HTR-8/SVneo (cell line): ENCODE measurements at regions not wholly inside any gene's neighbourhood (a gene's known extent, or its start where the extent isn't known, plus 50 kb on each side); places are given as distances from the start of the nearest gene placed in this dataset.
"Not testable (repeated sequence)": the region's sequence is repeated elsewhere in the genome, so short reads cannot be mapped to it uniquely, and the experiment has no call there.

Experiments
- DNase-seq: peaks from one replicate; pipeline ENCODE4 v3.0.0; 2011; ENCODE audit warnings: low spot score, mixed read lengths; ENCODE audit not compliant: insufficient read length
- FAIRE-seq: peaks from 2 replicates; lab custom pipeline; 2011; peaks lifted over from hg19 to GRCh38; lab: Jason Lieb, UNC

- FAIRE-seq (no peak), DNase-seq (no peak)
Measured at GRCh38 chr7:68088879-68089278, 1092.2 kb downstream of the TYW1 start.

DNA sequence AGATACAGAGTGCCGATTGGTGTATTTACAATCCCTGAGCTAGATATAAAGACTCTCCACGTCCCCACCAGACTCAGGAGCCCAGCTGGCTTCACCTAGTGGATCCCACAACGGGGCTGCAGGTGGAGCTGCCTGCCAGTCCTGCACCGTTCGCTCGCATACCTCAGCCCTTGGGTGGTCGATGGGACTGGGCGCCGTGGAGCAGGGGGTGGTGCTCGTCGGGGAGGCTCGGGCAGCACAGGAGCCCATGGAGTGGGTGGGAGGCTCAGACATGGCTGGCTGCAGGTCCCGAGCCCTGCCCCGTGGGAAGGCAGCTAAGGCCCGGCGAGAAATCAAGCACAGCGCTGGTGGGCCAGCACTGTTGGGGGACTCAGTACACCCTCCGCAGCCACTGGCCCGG is 1093.6 kb downstream of the TYW1 start:
- DNase-seq, FAIRE-seq: not testable (repeated sequence)

DNA sequence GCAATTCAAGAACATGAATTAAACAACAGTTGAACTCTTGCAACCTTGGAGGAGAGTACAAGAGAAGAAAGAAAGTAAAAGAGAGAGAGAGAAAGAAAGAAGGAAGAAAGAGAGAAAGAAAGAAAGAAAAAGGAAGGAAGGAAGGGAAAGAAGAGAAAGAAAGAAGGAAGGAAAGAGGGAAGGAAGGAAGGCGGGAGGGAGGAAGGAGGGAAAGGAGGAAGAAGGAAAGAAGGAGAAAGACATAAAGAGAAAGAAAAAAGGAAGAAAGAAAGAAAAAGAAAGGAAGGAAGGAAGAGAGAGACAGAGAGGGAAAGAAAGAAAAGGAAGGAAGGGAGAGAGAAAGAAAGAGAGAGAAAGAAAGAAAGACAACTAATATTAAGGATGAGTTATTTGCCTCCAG is 1106.7 kb downstream of the TYW1 start:
- FAIRE-seq (no peak), DNase-seq (no peak)

GRCh38 chr7:68107261-68107660 is 1110.6 kb downstream of the TYW1 start:
- no peak for DNase-seq
- FAIRE-seq: no peak

- DNase-seq (peak; percentile 6), FAIRE-seq (no peak)
Measured at GRCh38 chr7:68107968-68108367, 1111.3 kb downstream of the TYW1 start.

- FAIRE-seq: no peak
- no peak for DNase-seq
Measured at GRCh38 chr7:68109299-68109698, 1112.7 kb downstream of the TYW1 start.

- DNase-seq (no peak), FAIRE-seq (no peak)
Measured at GRCh38 chr7:68119411-68119810, 1122.8 kb downstream of the TYW1 start.

- DNase-seq: no peak
- no peak for FAIRE-seq
Measured at GRCh38 chr7:68121056-68121455, 1124.4 kb downstream of the TYW1 start.

DNA sequence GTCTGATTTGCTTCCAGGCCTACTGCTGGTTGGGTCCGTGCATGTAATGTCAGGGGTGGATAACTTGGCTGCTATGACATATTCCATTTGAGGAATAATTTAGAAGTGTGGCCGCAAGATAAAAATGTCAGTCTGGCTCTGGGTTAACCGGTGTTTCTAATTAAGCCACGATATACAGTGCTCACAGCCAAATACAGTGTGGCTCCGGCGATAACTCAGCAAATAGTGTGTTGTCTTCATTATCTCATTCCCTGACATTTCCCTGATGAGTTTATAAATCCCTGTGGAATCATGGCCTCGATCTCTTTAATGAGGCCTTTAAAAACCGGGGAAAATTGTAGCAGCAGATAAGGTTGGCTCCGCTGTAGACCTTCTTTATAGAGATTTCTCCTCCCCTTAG is 1125.0 kb downstream of the TYW1 start:
- DNase-seq: no peak
- FAIRE-seq: no peak

DNA sequence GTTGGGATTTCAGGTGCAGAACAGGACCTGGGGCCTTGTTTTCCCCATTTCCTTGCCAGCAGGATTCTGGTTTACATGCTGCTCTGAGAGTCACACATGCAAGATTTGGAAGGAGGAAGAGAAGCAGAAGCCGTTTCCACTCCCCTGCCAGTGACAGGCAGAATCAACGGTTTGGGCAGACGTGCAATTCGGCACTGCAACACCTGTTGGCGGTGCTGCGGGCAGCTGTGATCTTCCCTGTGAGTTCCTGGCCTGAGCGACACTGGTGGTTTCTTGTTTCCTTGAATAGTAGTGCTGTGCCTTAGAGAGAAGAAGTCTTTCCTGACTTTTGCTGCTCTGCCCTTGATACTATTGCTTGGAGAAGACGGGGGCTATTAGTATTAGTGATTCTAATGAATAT is 1126.2 kb downstream of the TYW1 start:
- DNase-seq: no peak
- no peak for FAIRE-seq

DNA sequence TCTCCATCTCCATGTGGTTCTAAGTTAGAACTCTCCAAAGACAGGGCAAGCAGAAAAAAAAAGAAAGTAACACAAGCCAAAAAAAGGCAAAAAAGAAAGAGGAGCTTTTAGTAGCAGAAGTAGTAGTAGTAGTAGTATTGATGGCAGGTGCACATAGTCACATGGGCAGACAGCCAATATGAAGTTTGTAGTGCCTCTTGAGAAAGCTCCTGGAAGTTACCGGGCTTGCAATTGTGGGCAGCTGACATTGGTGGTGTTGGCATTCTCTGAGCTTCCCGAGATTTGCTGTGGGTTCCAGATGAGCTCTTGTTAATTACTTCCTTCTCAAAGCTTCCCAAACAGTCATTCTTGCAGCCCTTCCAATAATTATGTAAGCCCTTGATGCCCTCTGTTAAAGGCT is 1128.5 kb downstream of the TYW1 start:
- no peak for DNase-seq
- no peak for FAIRE-seq

- FAIRE-seq (no peak), DNase-seq (no peak)
Measured at GRCh38 chr7:68133045-68133444, 1136.4 kb downstream of the TYW1 start.

DNA sequence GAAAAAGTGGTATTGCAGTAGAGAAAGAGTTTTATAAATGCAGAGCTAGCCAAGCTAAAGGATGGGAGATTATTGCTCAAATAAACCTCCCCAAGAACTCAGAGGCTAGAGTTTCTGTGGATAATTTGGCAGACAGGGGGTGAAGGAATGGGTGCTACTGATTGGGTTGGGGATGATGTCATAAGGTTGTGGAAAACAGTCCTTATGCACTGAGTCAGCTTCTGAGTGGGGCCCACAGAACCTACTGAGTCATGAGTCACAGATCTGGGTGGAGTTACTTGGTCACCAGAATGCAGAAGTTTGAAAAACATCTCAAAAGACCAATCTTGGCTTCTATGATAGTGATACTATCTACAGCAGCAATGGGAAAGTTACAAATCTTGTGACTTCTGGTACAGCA is 1146.7 kb downstream of the TYW1 start:
- DNase-seq (no peak), FAIRE-seq (no peak)

- no peak for DNase-seq
- no peak for FAIRE-seq
Measured at GRCh38 chr7:68146983-68147382, 1150.3 kb downstream of the TYW1 start.

GRCh38 chr7:68147614-68148238 is 1151.1 kb downstream of the TYW1 start:
- DNase-seq (no peak), FAIRE-seq (no peak)

DNA sequence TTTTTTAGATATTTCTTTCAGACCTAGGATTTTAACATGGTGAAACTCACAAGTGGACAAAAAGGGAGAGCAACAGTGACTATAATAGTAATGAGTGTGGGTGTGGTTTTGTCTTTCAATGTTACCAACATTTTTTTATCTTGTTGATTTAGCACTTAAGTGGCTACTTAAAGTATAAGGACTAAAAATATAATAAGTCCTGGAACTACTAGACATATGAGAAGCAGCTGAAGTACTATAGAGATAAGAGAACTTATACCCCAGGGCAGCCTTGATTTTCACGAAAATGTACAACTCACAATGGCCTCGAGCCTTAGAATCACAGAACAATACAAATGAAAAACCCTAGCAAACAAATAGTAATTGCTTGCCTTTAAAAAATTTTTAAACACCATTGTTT is 1151.8 kb downstream of the TYW1 start:
- FAIRE-seq (no peak), DNase-seq (no peak)

GRCh38 chr7:68152205-68152604 is 1155.6 kb downstream of the TYW1 start:
- FAIRE-seq (no peak), DNase-seq (no peak)

DNA sequence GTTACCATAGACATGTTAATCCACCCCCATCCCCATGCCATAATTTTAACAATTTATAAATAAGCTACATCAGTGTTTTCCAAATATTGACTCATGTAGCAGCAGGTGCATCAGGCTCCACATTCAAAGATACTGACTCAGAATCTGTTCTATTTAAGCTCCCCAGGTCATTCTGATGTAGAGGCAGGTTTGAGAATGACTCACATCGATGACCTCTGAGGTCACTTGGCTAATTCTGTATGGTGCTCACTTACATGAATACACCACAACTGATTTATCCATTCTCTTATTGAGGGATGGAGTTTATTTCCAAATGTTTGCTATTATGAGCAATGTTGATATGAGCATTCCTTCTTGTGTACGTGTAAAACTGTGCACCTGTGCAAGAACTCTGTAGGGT is 1159.0 kb downstream of the TYW1 start:
- DNase-seq: no peak
- no peak for FAIRE-seq

GRCh38 chr7:68158686-68159295 is 1162.2 kb downstream of the TYW1 start:
- no peak for DNase-seq
- FAIRE-seq: no peak

DNA sequence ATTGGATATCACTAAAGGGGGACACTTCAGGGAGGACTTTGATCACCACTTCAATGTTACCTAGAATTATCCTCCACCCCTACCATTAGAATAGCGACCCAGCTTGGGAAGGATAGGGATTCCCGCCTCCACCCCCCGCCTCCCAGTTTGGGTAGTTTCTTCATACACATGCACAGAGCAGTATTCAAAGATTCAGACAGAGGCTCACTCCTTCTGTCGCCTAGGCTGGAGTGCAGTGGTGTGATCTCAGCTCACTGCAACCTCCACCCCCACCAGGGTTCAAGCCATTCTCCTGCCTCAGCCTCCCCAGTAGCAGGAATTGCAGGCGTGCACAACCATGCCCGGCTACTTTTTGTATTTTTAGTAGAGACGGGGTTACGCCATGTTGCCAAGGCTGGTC is 1166.1 kb downstream of the TYW1 start:
- FAIRE-seq: no peak

DNA sequence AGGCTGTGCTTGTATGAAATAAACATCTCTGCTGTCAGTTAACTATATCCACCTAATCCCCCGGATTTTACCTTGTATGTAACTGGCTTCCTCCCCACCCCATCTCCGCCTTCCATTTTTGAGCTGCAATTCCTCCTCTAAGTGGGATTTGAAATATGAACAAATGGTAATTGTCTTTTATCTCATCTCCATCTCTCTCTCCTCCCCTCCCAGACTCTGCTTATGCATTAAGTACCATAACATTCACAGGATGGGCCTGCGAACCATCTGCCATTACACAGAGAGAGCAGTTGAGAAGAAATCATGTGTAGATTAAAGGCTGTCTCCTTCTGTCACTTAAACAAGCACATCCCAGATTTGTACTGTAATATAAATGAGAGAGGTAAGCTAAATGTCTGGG is 1169.9 kb downstream of the TYW1 start:
- FAIRE-seq (no peak), DNase-seq (no peak)

More for the DNA sequence above, 1166.1 kb downstream of the TYW1 start:
- no peak for DNase-seq

GRCh38 chr7:68173513-68173912 is 1176.9 kb downstream of the TYW1 start:
- FAIRE-seq: no peak
- no peak for DNase-seq
